A549 (cell line): ENCODE measurements at regions not wholly inside any gene's neighbourhood (a gene's known extent, or its start where the extent isn't known, plus 50 kb on each side); places are given as distances from the start of the nearest gene placed in this dataset.

Experiments used
- ATAC-seq, 2 experiments: fragments of 200-7000 bp in 1 of 2; fragments of >200 bp in 1 of 2; cut with Nextera tagmentation in 1 of 2; cut with Tn5 transposase in 1 of 2; 3 replicates each; pipeline versions ENCODE4 v1.8.0 to v1.9.1; 2018 to 2020; ENCODE audit warnings: mild to moderate bottlenecking in 1 of 2, moderate library complexity in 1 of 2
- CTCF ChIA-PET: fragments of 300-600 bp; sonication (Branson Sonifier 250); formaldehyde crosslinking; extraction: SDS; loops from one replicate; lab custom pipeline; 2021; ENCODE audit warnings: antibody characterized with exemption, inconsistent platforms; lab: Yijun Ruan, JAX
- POLR2A ChIA-PET: fragments of 350-600 bp; formaldehyde crosslinking; extraction: SDS; loops from one replicate; lab custom pipeline; 2021; ENCODE audit warnings: antibody characterized with exemption, inconsistent platforms; lab: Yijun Ruan, JAX
- DNase-seq, 2 experiments: peaks; one replicate each; pipeline versions ENCODE4 v3.0.0 to v3.0.0-alpha.2; 2011 to 2016; ENCODE audit warnings: low read depth in 1 of 2, low spot score in 1 of 2
- FAIRE-seq: peaks from 2 replicates; lab custom pipeline; 2011; peaks lifted over from hg19 to GRCh38; lab: Jason Lieb, UNC
- H3K27ac ChIP-seq, 2 experiments: fragments of >200 bp; sonication (Bioruptor Twin); formaldehyde crosslinking; 3 replicates each; pipeline ENCODE4 v1.5.1; 2016 to 2017
- H3K4me1 ChIP-seq: fragments of >200 bp; sonication (Bioruptor Twin); formaldehyde crosslinking; 3 replicates; pipeline ENCODE4 v1.6.1; 2016
- H3K4me2 ChIP-seq: fragments of >200 bp; sonication (Bioruptor Twin); formaldehyde crosslinking; 3 replicates; pipeline ENCODE4 v1.6.1; 2016
- H3K4me3 ChIP-seq: fragments of >200 bp; sonication (Bioruptor Twin); formaldehyde crosslinking; 3 replicates; pipeline ENCODE4 v1.5.1; 2016
- H3K9me3 ChIP-seq: fragments of >200 bp; sonication (Bioruptor Twin); formaldehyde crosslinking; 3 replicates; pipeline ENCODE4 v1.6.1; 2016
- CBX2 ChIP-seq: fragments of 200-600 bp; sonication (generic); IDR thresholded peaks from 2 replicates; pipeline ENCODE4 v1.6.1; 2016; ENCODE audit warnings: low read depth, mild to moderate bottlenecking, borderline replicate concordance
- CHD4 ChIP-seq: fragments of 200-600 bp; sonication (generic); IDR thresholded peaks from 2 replicates; pipeline ENCODE4 v1.6.1; 2016; ENCODE audit warnings: antibody characterized with exemption, mild to moderate bottlenecking, borderline replicate concordance
- EP300 ChIP-seq, 2 experiments: fragments of >200 bp; sonication (Bioruptor Twin); formaldehyde crosslinking; IDR thresholded peaks; 2 replicates in 1 of 2; 3 replicates in 1 of 2; pipeline ENCODE4 v1.6.1; 2016 to 2017
- FOSL2 ChIP-seq, 2 experiments: fragments of 450-650 bp in 1 of 2; fragments of >200 bp in 1 of 2; sonication (Bioruptor Twin) in 1 of 2; formaldehyde crosslinking; IDR thresholded peaks; 2 replicates each; pipeline versions ENCODE4 v1.5.0 to v1.6.1; 2016 to 2020; ENCODE audit warnings: mild to moderate bottlenecking in 1 of 2, moderate library complexity in 1 of 2
- HEYL ChIP-seq: fragments of 250-450 bp; sonication (Bioruptor Pico); IDR thresholded peaks from 2 replicates; pipeline ENCODE4 v1.8.0; 2021; ENCODE audit warnings: mild to moderate bottlenecking, moderate library complexity
- HOXB13 ChIP-seq: fragments of 250-450 bp; sonication (Bioruptor Pico); IDR thresholded peaks from 2 replicates; pipeline ENCODE4 v1.5.0; 2020; ENCODE audit warnings: low read depth, mild to moderate bottlenecking, moderate library complexity
- KDM5A ChIP-seq: fragments of 200-600 bp; sonication (generic); IDR thresholded peaks from 2 replicates; pipeline ENCODE4 v1.6.1; 2016; ENCODE audit warnings: antibody characterized with exemption, mild to moderate bottlenecking
- MAZ ChIP-seq: fragments of 150-350 bp; IDR thresholded peaks from 2 replicates; pipeline ENCODE4 v1.6.1; 2014; ENCODE audit warnings: antibody characterized with exemption, low read depth, low read length, borderline replicate concordance
- NR3C1 ChIP-seq: fragments of >200 bp; sonication (Bioruptor Twin); formaldehyde crosslinking; IDR thresholded peaks from 3 replicates; pipeline ENCODE4 v1.6.1; 2017
- POLR2AphosphoS2 ChIP-seq: conservative IDR thresholded peaks from 2 replicates; pipeline ENCODE4 v1.6.1; 2012; ENCODE audit warnings: low read length, improper control_type of control experiment, inconsistent platforms
- RAD21 ChIP-seq, 2 experiments: fragments of >200 bp in 1 of 2; sonication (Bioruptor Twin) in 1 of 2; formaldehyde crosslinking in 1 of 2; IDR thresholded peaks in 1 of 2; conservative IDR thresholded peaks in 1 of 2; 2 replicates in 1 of 2; 3 replicates in 1 of 2; pipeline ENCODE4 v1.6.1; 2012 to 2018; ENCODE audit warnings: inconsistent platforms in 1 of 2
- RFX5 ChIP-seq: fragments of 450-650 bp; IDR thresholded peaks from 2 replicates; pipeline ENCODE4 v1.7.1; 2014; ENCODE audit warnings: antibody characterized with exemption, mild to moderate bottlenecking, moderate library complexity
- SMC3 ChIP-seq: fragments of >200 bp; sonication (Bioruptor Twin); formaldehyde crosslinking; IDR thresholded peaks from 3 replicates; pipeline ENCODE4 v1.6.1; 2018; ENCODE audit warnings: inconsistent platforms
- SREBF2 ChIP-seq: fragments of 450-650 bp; IDR thresholded peaks from 2 replicates; pipeline ENCODE4 v1.6.1; 2014; ENCODE audit warnings: mild to moderate bottlenecking, moderate library complexity
- ZSCAN20 ChIP-seq: fragments of 250-450 bp; sonication (Bioruptor Pico); IDR thresholded peaks from 2 replicates; pipeline ENCODE4 v1.8.0; 2022; ENCODE audit warnings: mild to moderate bottlenecking, moderate library complexity
- WGBS: methylation state at CpG from one replicate; pipeline ENCODE4 v1.1.6; 2017; ENCODE audit errors: missing lambda C conversion rate; 5-methylcytosine and 5-hydroxymethylcytosine counted together
- TF ChIP-seq, protein P1 (sequence below): fragments of 250-450 bp; sonication (Bioruptor Pico); IDR thresholded peaks from 2 replicates; pipeline ENCODE4 v1.5.0; 2020; ENCODE audit warnings: low read depth, mild to moderate bottlenecking, moderate library complexity
- TF ChIP-seq, protein P2 (sequence below): fragments of 200-600 bp; sonication (generic); IDR thresholded peaks from 2 replicates; pipeline ENCODE4 v1.6.1; 2016; ENCODE audit warnings: antibody characterized with exemption, mild to moderate bottlenecking, moderate library complexity
- TF ChIP-seq, protein P3 (sequence below): fragments of 450-650 bp; IDR thresholded peaks from 2 replicates; pipeline ENCODE4 v1.6.1; 2014; ENCODE audit warnings: antibody characterized with exemption

DNA sequence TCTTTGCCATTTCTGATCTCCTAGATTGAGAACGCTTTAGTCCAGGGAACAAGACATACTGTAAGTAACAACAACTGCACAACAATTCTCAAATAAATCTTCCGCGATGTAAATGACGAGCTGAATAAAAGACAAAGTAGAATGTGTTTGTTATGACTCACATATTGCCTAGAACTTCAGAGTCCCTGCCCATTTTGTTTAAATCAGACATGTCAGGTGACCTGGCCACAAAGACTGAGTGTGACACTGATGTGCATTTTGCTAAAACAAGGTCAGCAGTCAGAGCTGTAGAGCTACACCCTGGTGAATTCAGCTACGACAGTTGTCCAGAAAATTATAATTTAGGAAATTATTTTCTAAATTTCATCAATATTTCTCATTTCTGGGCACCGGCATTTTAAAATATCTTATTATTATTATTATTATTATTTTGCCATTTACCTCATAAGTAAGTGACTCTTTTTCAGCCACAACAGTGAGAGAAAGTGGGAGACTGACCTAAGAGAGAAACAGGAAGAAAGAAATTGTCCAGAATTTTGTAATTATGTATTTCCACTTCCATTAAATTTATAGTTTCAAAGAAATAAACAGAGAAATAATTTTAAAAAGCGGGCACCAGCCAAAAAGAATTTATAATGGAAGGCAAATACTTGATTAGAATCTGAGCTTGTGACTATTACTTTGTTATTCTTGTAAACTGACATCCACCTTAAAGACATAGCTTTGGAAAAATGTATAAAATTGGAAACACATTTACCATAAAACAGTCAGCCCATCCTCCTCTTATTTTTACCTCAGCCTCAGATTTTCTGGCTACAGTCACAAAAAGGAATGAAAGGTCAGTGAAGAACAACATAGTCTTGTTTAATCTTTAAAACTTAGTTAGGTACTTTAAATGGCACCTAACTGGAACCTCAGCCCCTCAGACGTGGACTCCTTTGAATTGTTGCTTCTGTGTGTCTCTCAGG is 157.0 kb upstream of the CITED2 start:
- peaks cover 32% of the 10 kb centered on the region for H3K4me1 ChIP-seq
- no peak overlapping the region for H3K4me2 ChIP-seq
- CTCF ChIA-PET, result no interaction called here
- POLR2A ChIA-PET, result interaction anchor here (0.6 to 0.7 kb wide), 2 partner anchors 24 to 157 kb away, joined by 3 to 4 read pairs; partner anchors contain the start of gene CITED2
- no peak overlapping the region for H3K4me3 ChIP-seq
- DNase-seq, result no peak
- 65% methylated on average over 8 of the region's 8 CpGs for WGBS
- ATAC-seq, result no peak
- peak overlapping the region in 1 of 2 experiments; percentile 7; a peak in 1 of 6 replicates for H3K27ac ChIP-seq
- TF ChIP-seq FOSL2 (IDR thresholded peaks at IDR 0.05) (no peak), FOSL2 (CRISPR knock-in tag; IDR thresholded peaks at IDR 0.05) (peak; percentile 22; the same call in 1 of the 2 replicates), POLR2AphosphoS2 (no peak)
- TF ChIP-seq, protein P1, sequence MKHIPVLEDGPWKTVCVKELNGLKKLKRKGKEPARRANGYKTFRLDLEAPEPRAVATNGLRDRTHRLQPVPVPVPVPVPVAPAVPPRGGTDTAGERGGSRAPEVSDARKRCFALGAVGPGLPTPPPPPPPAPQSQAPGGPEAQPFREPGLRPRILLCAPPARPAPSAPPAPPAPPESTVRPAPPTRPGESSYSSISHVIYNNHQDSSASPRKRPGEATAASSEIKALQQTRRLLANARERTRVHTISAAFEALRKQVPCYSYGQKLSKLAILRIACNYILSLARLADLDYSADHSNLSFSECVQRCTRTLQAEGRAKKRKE, result no peak
- no peak for FAIRE-seq
- no peaks in the 10 kb centered on the region for H3K9me3 ChIP-seq

DNA sequence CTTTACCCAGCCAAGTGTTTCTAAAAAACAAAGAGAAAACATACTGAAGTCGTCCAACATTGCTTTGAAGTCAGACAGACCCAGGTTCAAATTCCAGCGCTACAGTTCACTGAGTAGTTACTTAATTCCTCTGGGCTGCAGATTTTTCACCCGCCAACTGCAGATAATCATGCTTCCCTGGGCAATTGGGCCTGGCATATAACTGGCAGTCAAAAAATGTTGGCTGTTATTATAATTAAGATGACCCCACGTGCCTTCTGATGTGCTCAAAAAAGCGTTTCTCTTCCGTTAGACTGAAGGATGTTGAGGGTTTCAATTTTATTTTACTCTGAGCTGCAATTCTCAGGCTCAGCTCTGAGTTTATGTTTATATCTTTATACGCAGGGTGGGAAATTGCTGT is 156.1 kb upstream of the CITED2 start:
- Histone ChIP-seq H3K4me2 (no peak overlapping the region), H3K27ac (no peak overlapping the region; a peak in 1 of 6 replicates)
- CTCF ChIA-PET, result no interaction called here
- POLR2A ChIA-PET, result interaction anchor here (0.7 kb wide), 1 partner anchor 156 kb away, joined by 3 read pairs; the partner anchor contains the start of gene CITED2
- FAIRE-seq, result no peak
- ATAC-seq, result no peak
- TF ChIP-seq, protein P2, sequence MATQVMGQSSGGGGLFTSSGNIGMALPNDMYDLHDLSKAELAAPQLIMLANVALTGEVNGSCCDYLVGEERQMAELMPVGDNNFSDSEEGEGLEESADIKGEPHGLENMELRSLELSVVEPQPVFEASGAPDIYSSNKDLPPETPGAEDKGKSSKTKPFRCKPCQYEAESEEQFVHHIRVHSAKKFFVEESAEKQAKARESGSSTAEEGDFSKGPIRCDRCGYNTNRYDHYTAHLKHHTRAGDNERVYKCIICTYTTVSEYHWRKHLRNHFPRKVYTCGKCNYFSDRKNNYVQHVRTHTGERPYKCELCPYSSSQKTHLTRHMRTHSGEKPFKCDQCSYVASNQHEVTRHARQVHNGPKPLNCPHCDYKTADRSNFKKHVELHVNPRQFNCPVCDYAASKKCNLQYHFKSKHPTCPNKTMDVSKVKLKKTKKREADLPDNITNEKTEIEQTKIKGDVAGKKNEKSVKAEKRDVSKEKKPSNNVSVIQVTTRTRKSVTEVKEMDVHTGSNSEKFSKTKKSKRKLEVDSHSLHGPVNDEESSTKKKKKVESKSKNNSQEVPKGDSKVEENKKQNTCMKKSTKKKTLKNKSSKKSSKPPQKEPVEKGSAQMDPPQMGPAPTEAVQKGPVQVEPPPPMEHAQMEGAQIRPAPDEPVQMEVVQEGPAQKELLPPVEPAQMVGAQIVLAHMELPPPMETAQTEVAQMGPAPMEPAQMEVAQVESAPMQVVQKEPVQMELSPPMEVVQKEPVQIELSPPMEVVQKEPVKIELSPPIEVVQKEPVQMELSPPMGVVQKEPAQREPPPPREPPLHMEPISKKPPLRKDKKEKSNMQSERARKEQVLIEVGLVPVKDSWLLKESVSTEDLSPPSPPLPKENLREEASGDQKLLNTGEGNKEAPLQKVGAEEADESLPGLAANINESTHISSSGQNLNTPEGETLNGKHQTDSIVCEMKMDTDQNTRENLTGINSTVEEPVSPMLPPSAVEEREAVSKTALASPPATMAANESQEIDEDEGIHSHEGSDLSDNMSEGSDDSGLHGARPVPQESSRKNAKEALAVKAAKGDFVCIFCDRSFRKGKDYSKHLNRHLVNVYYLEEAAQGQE, result no peak
- TF ChIP-seq HOXB13 (CRISPR knock-in tag) (no peak), MAZ (no peak), EP300 (IDR thresholded peaks at IDR 0.05) (no peak), RFX5 (no peak), CBX2 (no peak), RAD21 (conservative IDR thresholded peaks at IDR 0.05 in 1 of 2, IDR thresholded peaks at IDR 0.05 in 1 of 2) (no peak), NR3C1 (no peak), SREBF2 (no peak), CHD4 (no peak)
- TF ChIP-seq, protein P3, sequence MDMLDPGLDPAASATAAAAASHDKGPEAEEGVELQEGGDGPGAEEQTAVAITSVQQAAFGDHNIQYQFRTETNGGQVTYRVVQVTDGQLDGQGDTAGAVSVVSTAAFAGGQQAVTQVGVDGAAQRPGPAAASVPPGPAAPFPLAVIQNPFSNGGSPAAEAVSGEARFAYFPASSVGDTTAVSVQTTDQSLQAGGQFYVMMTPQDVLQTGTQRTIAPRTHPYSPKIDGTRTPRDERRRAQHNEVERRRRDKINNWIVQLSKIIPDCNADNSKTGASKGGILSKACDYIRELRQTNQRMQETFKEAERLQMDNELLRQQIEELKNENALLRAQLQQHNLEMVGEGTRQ, result no peak
- TF ChIP-seq, all 56 proteins: peak for 0
- H3K9me3 ChIP-seq, result no peaks in the 10 kb centered on the region
- no peak for DNase-seq
- H3K4me1 ChIP-seq, result peaks cover 27% of the 10 kb centered on the region
- WGBS, result 82% methylated on average over 7 of the region's 7 CpGs
- H3K4me3 ChIP-seq, result no peak overlapping the region

DNA sequence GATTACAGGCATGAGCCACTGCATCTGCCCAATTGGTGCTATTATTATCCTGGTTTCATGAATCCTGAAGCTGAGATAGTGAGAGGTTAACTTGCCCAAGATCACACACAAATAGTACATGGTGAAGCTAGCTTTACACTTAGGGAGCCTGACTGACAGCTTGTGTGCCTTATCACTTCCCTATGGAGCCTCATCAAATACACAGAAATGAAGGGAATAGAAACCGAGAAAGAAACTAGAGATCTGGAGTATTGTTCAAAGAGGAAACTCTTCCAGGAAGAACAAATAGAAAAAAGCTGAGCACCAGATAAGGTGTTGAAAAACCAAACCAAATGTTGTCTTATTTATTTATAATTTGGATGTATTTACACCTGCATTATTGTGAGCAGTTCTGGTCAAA is 155.0 kb upstream of the CITED2 start:
- TF ChIP-seq, protein P3, result no peak
- no peak for TF ChIP-seq EP300 (IDR thresholded peaks at IDR 0.05)
- TF ChIP-seq SMC3, result no peak
- TF ChIP-seq ZSCAN20, result no peak
- TF ChIP-seq KDM5A, result no peak
- no peak for TF ChIP-seq MAZ
- TF ChIP-seq HEYL (CRISPR knock-in tag), result no peak
- no peak for TF ChIP-seq FOSL2 (IDR thresholded peaks at IDR 0.05)
- TF ChIP-seq FOSL2 (CRISPR knock-in tag; IDR thresholded peaks at IDR 0.05), result no peak
- no peak for TF ChIP-seq CBX2
- Histone ChIP-seq H3K27ac (no peak overlapping the region), H3K4me1 (peaks cover 22% of the 10 kb centered on the region), H3K4me3 (no peak overlapping the region), H3K9me3 (no peaks in the 10 kb centered on the region), H3K4me2 (no peak overlapping the region)
- no peak for FAIRE-seq
- no peak for DNase-seq
- ChIA-PET POLR2A (no interaction called here), CTCF (no interaction called here)
- ATAC-seq, result no peak
- 100% methylated on average over 1 of the region's 1 CpG for WGBS
